ENCODE measurements at regions not wholly inside any gene's neighbourhood (a gene's known extent, or its start where the extent isn't known, plus 50 kb on each side); places are given as distances from the start of the nearest gene placed in this dataset.

GRCh38 chr7:12025246-12025645 lies 185.8 kb upstream of the TMEM106B start:
- TF ChIP-seq CTCF (IDR thresholded peaks at IDR 0.05 in 8 of 11, conservative IDR thresholded peaks at IDR 0.05 in 3 of 11) (no peak), POLR2A (IDR thresholded peaks at IDR 0.05) (no peak)
